PC-3 (cell line): ENCODE measurements at regions not wholly inside any gene's neighbourhood (a gene's known extent, or its start where the extent isn't known, plus 50 kb on each side); places are given as distances from the start of the nearest gene placed in this dataset.

Experiments used
- CTCF ChIP-seq: fragments of 300-600 bp; sonication (generic); conservative IDR thresholded peaks from 2 replicates; pipeline ENCODE4 v1.5.1; 2017; ENCODE audit warnings: antibody characterized with exemption, low read depth, mild to moderate bottlenecking, low read length
- EZH2phosphoT487 ChIP-seq: fragments of 300-600 bp; sonication (generic); IDR thresholded peaks from 2 replicates; pipeline ENCODE4 v1.6.1; 2018; ENCODE audit warnings: mild to moderate bottlenecking, antibody characterized with exemption, low read length, borderline replicate concordance

DNA sequence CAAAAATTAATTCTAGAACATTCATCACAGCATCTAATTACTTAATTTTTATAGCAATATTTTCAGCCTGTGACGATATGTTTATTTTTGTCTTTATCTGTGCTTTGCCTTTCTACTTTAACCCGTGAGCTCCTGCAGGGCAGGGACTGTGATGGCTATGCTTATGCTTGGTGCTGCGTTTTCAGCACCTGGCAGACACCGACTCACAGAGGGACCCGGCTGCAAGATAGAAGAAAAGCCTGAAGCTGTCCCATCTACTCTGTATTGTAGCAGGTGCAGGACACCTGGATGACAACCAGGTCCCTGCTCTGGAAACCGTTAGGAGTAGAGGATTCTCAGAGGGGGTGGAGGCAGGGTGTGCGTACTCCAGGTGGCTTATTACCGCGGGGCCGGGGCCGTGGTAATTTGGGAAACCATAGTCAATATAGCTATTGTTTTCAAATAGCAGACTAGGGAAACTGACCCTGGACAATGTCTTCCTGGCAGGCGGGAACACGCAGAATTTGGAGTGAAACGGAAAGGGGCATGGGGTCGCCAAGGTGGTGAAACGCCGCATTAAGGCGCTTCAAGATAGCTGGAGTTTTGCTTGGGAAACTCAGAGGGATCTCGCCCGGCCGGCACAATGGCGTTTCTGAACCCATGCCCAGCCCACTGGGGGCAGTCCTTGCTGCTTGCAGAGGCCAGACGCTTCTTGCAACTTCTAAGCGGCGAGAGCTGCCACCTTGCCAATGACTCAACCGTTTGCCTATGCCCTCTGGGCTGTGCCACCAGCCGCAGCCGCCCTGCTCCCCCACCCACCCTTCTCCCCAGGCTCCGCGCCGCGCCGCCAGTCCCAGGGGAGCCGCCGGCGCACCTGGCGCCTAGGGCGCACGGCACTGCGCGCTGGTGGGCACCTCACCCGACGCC, 140.1 kb upstream of the PALM2AKAP2 start:
- no peak for TF ChIP-seq CTCF
- no peak for TF ChIP-seq EZH2phosphoT487
